Suppressor macrophage (primary cell): ENCODE measurements at regions not wholly inside any gene's neighbourhood (a gene's known extent, or its start where the extent isn't known, plus 50 kb on each side); places are given as distances from the start of the nearest gene placed in this dataset.

ENCODE experiments used
- DNase-seq, 4 experiments: peaks; one replicate each; pipeline ENCODE4 v3.0.0-alpha.2; 2020 to 2022

DNA sequence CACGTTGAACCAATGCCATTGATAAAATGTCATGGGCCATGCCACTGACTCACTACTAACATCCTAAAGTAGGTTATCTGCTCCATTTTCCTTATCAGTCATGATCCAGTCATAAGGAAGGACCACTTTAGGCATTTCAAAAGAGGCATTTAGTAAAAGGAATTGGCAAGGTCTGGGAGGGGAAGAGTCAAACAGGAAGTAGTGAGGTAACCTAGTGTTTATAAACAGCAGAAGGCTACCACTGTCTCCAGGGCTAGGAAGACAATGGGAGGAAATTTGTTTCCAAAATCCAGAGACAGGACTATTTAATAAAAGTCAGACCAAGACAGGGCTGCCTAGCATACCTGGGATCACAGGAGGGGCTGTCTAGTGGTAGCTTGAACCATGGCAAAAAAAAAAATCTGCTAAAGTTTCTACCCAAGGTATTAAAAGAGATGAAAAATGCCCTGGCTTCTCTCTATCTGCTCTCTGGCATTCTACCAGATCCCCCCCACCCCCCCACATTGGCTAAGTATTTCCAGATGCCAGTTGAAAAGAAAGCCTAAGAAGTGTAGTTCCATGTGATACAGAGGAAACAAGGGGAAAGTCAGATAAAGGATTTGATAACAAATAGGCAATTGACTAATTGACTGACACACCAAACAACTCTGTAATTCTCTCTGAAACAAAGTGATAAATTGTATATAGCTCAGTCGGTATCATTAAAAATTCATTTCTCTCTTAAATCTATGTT lies 50.4 kb upstream of the C11orf87 start:
- DNase-seq, result no peak
